HG03460 (cell line): ENCODE measurements at regions not wholly inside any gene's neighbourhood (a gene's known extent, or its start where the extent isn't known, plus 50 kb on each side); places are given as distances from the start of the nearest gene placed in this dataset.
"Not testable (repeated sequence)": the region's sequence is repeated elsewhere in the genome, so short reads cannot be mapped to it uniquely, and the experiment has no call there.

Source experiments
- ATAC-seq: cut with Tn5 transposase; IDR thresholded peaks from one replicate; pipeline ENCODE4 v1.9.1; 2021; ENCODE audit not compliant: unreplicated experiment

GRCh38 chr15:31725619-31726018 is 304.7 kb upstream of the CHRNA7 start:
- ATAC-seq: not testable (repeated sequence)

- ATAC-seq: no peak
Measured at GRCh38 chr15:31727612-31728011, 302.7 kb upstream of the CHRNA7 start.

GRCh38 chr15:31732726-31733125 is 297.6 kb upstream of the CHRNA7 start:
- ATAC-seq: no peak

GRCh38 chr15:31733424-31733823 is 296.9 kb upstream of the CHRNA7 start:
- no peak for ATAC-seq

GRCh38 chr15:31740203-31740602 is 290.1 kb upstream of the CHRNA7 start:
- ATAC-seq: no peak

GRCh38 chr15:31745841-31746240 is 284.5 kb upstream of the CHRNA7 start:
- ATAC-seq: no peak

GRCh38 chr15:31752065-31752762 is 278.1 kb upstream of the CHRNA7 start:
- no peak for ATAC-seq

- no peak for ATAC-seq
Measured at GRCh38 chr15:31752905-31753304, 277.4 kb upstream of the CHRNA7 start.

- ATAC-seq: no peak
Measured at GRCh38 chr15:31758126-31758525, 272.2 kb upstream of the CHRNA7 start.

GRCh38 chr15:31768055-31768454 is 262.3 kb upstream of the CHRNA7 start:
- no peak for ATAC-seq

- ATAC-seq: no peak
Measured at GRCh38 chr15:31774045-31774444, 256.3 kb upstream of the CHRNA7 start.

GRCh38 chr15:31776039-31776438 is 254.3 kb upstream of the CHRNA7 start:
- ATAC-seq: no peak

- ATAC-seq: no peak
Measured at GRCh38 chr15:31781261-31781660, 249.1 kb upstream of the CHRNA7 start.

- ATAC-seq: no peak
Measured at GRCh38 chr15:31782016-31782783, 248.1 kb upstream of the CHRNA7 start.

GRCh38 chr15:31782951-31783350 is 247.4 kb upstream of the CHRNA7 start:
- no peak for ATAC-seq

- no peak for ATAC-seq
Measured at GRCh38 chr15:31786360-31786759, 244.0 kb upstream of the CHRNA7 start.

GRCh38 chr15:31788104-31788503 is 242.2 kb upstream of the CHRNA7 start:
- no peak for ATAC-seq

GRCh38 chr15:31792611-31793199 is 237.6 kb upstream of the CHRNA7 start:
- ATAC-seq: no peak

- ATAC-seq: no peak
Measured at GRCh38 chr15:31799319-31799714, 231.0 kb upstream of the CHRNA7 start.

GRCh38 chr15:31799715-31800321 is 230.5 kb upstream of the CHRNA7 start:
- ATAC-seq: peak; percentile 84

- ATAC-seq: no peak
Measured at GRCh38 chr15:31801152-31801551, 229.2 kb upstream of the CHRNA7 start.

- no peak for ATAC-seq
Measured at GRCh38 chr15:31802761-31803160, 227.6 kb upstream of the CHRNA7 start.
